ENCODE measurements at regions not wholly inside any gene's neighbourhood (a gene's known extent, or its start where the extent isn't known, plus 50 kb on each side); places are given as distances from the start of the nearest gene placed in this dataset.
"Not testable (repeated sequence)": the region's sequence is repeated elsewhere in the genome, so short reads cannot be mapped to it uniquely, and the experiment has no call there.

DNA sequence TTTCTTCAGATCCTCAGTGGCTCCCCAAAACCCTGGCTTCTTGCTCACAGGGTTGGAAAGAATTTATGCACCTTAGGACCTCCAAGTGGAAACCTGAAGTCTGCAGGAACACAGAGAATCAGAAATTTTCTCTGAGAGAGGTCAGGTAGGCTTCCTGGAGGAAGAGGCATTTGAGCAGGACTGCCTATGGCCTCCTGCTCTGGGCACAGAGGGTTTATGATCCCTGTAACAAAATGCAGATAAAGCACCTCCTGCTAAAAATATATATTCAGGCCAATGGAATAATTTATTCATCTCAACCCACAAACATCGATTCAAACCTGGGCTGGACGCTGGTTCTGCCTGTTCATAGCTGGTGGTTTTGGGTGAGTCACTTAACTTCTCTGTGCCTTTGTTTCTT, 68.1 kb upstream of the FGF3 start:
- no peak for DNase-seq (ENCODE audit: low spot score)

- DNase-seq (ENCODE audit: low spot score), result no peak
Measured at GRCh38 chr11:69887841-69888427, 68.7 kb upstream of the FGF3 start.

DNA sequence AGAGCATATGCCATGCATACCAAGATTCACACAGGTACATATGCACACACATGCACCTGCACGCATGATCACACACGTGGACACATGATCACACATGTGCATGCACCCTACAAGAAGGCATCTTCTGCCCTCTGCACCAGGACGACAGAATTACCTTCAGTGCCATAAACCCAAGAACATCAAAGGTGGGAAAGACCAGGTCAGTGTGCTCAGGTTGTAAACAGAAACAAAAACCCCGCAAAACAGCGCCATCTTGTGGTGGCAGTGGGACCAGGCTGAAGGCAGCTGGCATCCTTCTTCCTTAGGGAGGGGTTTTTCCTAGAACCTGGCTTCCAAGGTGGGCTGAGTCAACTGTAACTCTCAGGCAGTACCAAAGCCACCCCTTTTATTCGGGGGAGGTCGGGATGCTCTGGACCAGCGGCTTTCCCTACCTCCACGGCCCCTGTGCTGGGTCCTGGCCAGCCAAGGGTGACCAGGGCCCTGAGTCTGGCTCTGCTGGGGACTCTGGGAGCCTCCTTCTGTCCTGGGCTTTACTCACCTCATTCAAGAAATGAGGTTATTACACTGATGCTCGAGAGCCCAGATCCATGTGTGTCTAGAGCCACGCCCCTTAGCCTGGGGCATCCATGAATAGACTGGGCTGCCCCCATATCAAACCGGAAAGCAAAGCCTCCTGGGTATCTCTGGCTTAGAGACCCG, 69.4 kb upstream of the FGF3 start:
- peak; percentile 55 for DNase-seq (ENCODE audit: low spot score)

DNA sequence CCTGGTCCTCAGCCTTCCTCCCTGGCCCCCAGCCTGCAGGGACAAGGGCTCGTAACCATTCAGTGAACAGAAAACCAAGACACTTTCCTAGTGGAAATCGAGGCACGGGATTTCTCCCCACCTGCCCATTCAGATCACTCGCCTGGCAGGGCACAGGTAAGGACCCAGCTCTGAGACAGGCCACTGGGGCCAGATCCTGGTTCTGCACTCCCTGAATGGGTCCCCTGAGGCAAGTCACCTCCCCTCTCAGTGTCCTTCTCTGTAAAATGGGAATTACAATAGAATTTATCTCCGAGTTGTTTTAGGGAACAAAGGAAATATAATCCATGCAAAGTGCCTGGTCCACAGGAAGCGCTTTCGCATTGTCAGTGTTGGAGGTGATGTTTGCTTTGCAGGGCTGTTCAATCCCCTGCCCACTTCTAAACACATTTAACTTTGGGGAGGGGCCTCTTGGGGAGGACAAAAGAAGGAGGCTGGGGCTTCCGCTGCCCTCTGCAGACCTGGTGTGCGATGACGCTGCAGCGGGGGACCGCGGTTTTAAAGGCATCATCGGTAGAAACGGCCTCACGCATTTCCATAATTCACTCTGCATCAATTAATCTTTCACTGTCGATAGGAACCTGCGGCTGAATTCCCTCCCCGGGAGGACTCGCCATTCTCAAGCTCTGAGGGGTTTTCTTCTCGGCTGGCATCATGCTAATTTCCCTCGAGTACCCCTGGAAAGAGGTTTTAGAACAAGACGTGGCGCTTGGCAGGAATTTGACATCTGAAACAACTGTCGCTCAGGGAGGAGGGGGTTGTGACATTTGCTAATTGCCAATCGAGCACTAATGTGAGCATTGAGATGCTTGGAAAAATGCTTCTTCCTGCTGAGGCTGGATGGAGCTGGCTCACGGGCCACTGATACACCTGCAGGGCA, 70.4 kb upstream of the FGF3 start:
- no peak for DNase-seq (ENCODE audit: low spot score)

- no peak for DNase-seq (ENCODE audit: low spot score)
Measured at GRCh38 chr11:69890476-69890875, 71.3 kb upstream of the FGF3 start.

DNA sequence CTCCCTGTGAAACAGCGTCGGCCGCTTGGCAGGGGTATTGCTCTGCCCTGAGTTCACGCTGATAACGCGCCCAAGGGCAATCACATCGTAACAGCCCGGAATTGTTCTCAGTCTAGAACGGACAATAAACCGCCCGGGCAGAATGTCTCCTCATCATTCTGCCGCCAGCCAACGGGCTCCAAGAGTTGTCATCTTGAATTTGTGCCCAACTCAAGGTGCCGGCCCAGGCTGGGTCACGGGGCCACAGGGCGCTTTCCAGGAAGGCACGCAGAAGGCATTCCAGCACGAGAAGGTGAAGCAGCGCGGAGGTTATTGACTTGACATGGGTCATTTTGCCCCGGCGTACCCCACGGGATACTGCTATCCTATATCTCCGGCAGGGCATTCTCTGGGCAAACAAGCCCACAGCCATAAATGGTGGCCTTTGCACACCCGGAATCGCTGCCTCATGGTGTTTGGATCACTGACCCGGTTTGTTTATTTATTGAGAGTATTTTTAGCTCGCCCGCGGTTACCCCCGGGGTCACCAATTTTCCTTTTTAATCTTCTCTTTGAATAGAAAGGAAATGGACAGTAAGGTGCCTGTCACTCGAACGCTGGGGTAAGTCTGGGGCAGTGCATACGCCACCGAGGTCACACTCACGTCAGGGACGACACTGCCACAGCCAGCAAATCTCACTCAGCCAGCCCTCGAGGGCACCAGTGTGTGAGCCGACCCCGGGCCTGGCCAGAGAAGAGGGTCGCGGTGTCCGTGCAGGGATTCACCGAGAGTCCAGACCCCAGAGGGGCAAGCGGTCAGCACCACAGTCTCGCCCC, 72.4 kb upstream of the FGF3 start:
- peak; percentile 30 for DNase-seq (ENCODE audit: low spot score)

DNA sequence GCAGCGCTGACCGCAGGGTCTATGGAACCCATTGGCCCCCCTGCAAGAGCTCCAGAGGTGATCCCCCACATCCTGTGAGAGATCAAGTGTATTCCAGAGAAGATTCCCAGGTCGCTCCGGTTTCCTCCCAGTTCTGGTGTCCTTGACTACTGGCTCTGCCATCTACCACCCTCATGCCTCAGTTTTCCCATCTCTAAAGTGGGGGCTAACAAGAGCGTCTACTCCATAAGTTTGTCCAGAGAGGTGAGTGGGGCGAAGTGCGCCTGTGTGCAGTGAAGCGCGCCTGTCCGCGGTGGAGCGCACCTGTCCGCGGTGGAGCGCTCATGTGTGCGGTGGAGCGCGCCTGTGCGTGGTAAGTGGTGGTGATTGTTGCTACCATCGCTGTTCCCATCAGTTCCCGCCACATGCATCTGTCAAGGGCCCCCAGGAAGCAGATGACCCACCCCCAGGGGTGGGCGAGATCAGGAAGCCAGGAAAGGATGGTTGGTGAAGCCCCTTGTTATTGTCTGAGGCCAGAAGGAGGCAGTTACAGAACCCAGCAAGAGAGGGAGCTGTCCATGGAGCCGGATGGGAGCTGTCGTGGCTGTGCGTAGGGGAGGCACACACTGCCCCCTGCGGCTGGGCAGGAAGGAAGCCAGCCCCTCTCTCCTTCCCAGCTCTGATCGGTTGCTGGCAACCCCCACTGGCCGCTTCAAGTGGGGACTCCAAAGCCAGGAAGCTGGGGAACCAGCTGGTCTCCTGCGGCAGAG, 73.2 kb upstream of the FGF3 start:
- DNase-seq (ENCODE audit: low spot score), result no peak

DNA sequence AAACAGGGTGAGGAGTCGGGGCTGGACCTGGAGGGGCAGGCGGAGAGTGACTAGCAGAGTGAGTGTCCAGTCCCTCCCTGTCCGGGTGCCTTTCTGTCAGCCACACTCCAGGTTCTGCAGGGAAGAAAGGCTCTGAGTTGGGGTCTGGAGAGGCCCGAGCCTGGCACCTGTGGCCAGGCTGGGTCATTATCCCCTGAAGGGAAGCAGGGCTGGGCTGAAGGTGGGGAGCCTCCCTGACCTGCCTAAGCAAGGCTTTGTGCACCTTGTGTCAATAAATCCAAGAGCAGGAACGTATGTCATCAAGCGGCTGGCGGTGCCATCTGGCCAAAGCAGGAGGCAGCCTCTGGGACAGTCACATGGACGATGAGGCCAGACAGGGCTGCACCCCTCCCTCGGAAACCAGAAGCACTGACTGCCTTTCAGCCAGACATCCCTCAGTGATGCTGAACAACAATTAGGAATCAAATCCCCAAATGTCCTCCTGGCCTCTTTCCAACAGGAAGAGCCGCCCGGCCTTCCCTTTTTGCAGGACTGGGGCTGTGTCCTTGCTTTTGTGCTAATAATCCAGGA, 73.9 kb upstream of the FGF3 start:
- DNase-seq (ENCODE audit: low spot score), result no peak

DNA sequence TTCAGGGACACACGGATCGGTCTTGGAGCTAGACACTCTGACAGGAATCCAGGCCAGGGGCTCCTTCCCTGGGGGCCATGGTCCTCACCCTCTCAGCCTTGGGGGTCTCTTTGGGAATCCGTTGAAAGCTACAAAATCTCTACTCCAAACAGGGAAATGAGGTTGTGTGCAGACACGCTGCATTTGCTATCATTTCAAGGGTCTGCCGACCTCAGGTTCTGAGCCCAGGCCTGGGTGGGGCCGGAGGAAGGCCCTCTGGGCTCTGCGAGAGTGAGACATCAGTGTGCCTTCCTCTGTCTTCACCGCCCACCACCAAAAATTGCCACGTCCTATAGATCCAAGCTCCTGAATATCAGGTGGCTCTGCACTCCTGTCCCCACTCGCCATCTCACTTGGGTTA, 74.4 kb upstream of the FGF3 start:
- DNase-seq (ENCODE audit: low spot score), result no peak

DNA sequence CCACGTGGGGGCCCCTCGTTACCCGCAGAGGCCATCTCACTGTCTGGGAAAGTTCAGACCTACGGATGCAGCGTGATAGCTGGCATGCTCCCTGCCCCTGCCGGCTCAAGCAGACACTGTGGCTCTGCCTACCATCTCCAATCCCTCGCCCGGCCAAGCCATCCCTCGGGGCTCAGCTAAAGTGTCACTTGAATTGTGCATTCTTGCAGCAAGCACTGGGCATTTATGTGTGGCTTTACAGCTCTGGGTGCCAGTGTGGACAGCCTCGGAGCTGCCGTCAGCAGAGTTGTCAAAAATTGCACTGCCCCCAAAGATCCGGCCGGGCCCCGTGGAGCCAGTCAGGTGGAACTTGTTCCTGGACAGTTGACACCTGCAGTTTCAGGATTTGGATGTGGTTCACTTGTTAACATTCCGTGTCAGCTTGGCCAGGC, 75.0 kb upstream of the FGF3 start:
- no peak for DNase-seq (ENCODE audit: low spot score)

DNA sequence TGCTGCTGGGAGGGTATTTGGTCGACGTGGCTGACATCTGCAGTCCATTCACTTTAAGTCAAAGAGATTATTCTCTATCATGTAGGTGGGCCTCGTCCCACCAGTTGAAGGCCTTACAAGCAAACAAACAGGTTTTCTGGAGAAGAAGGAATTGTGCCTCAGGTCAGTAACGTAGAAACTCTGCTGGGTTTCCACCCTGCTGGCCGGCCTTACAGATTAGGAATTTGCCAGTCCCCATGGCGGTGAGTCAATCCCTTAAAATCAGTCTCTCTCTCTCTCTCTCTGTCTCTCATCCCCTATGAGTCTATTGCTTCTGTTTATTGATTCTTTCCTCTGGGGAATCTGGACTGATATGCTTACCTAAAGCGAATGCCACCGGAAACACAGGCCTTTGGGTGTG, 75.4 kb upstream of the FGF3 start:
- DNase-seq (ENCODE audit: low spot score), result no peak

GRCh38 chr11:69896250-69896649, 77.0 kb upstream of the FGF3 start:
- DNase-seq (ENCODE audit: low spot score), result no peak

GRCh38 chr11:69898123-69898522, 78.9 kb upstream of the FGF3 start:
- DNase-seq (ENCODE audit: low spot score), result no peak

DNA sequence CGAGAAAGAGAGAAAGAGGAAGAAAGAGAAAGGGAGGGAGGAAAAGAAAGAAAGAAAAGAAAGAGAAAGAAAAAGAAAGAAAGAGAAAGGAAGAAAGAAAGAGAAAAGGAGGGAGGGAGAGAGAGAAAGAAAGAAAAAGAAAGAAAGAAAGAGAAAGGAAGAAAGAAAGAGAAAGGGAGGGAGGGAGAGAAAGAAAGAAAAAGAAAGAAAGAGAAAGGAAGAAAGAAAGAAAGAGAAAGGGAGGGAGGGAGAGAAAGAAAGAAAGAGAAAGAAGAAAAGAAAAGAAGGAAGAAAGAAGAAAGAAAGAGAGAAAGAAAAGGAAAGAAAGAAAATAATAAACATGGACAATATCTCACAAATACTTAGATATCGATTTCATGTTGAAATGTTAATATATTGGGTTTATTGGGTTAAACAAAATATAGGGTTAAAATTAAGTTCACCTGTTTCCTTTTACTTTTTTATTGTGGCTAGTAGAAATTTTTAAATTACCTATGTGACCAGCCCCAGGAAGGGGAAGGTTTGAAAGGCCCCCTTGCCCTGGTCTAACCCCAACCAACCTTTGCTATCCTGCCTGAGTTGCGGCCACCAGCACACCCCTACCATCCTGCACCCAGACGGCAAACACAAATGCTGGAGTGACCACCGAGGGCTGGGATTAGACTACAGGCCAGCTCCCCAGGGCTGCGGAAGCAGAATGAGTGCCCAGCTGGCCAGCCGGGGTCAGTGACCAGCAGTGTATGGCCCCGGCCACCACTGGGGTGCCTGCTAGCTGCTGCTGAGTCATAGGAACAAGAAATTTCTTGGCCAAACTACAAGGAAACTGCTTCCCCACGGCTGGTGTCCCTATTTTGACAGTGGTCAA, 81.0 kb upstream of the FGF3 start:
- DNase-seq (ENCODE audit: low spot score), result no peak

- DNase-seq (ENCODE audit: low spot score), result not testable (repeated sequence)
Measured at GRCh38 chr11:69900822-69901302, 81.6 kb upstream of the FGF3 start.

- no peak for DNase-seq (ENCODE audit: low spot score)
Measured at GRCh38 chr11:69902337-69902736, 83.1 kb upstream of the FGF3 start.

DNA sequence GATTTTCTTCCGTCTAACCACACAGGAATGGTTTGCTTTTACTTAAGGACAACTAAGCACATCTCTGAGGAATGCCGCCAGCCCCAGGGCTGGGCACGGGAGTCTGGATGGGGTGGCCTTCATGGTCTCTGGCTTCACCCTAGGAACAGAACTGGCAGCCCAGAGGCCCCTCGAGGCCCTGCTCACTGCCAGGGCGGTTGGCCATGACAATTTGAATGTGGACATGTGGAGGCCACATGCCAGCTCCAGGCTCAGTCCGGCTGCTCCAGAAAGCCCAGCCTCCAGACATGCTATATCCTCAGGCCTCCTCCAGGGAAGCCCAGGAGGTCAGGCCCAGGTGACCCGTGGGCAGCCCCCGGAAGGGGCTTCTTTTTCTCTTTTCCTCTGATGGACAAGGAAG, 84.0 kb upstream of the FGF3 start:
- DNase-seq (ENCODE audit: low spot score), result no peak

- DNase-seq (ENCODE audit: low spot score), result no peak
Measured at GRCh38 chr11:69904161-69904973, 85.2 kb upstream of the FGF3 start.
